SK-N-SH (cell line): ENCODE measurements at regions not wholly inside any gene's neighbourhood (a gene's known extent, or its start where the extent isn't known, plus 50 kb on each side); places are given as distances from the start of the nearest gene placed in this dataset.

Experiments used
- CTCF ChIA-PET: fragments of 300-600, 350-600 bp; formaldehyde crosslinking; extraction: SDS; loops from one replicate; lab custom pipeline; 2021; lab: Yijun Ruan, JAX
- POLR2A ChIA-PET: fragments of 350-600 bp; sonication (Branson Sonifier 250); formaldehyde crosslinking; extraction: SDS; loops from one replicate; lab custom pipeline; 2020; ENCODE audit warnings: antibody characterized with exemption, inconsistent platforms; lab: Yijun Ruan, JAX
- DNase-seq: peaks from one replicate; pipeline ENCODE4 v3.0.0; 2012
- H2AFZ ChIP-seq: fragments of 200-600 bp; sonication (generic); 2 replicates; pipeline ENCODE4 v1.8.1; 2016; ENCODE audit warnings: antibody characterized with exemption, mild to moderate bottlenecking, low read depth
- H3F3A ChIP-seq: fragments of 200-600 bp; sonication (generic); replicated peaks from 2 replicates; pipeline ENCODE3; 2016; ENCODE audit warnings: antibody characterized with exemption, mild to moderate bottlenecking; ENCODE audit not compliant: insufficient read depth
- H3K27ac ChIP-seq, 2 experiments: fragments of 200-500 bp in 1 of 2; fragments of 200-600 bp in 1 of 2; sonication (Bioruptor generic) in 1 of 2; sonication (generic), shearing (Covaris generic) in 1 of 2; 2 replicates each; pipeline versions ENCODE4 v1.5.1 to v1.6.1; 2014 to 2016; ENCODE audit warnings: low read depth in 2 of 2, inconsistent platforms in 1 of 2, low read length in 1 of 2, mild to moderate bottlenecking in 1 of 2, mixed read lengths in 1 of 2
- H3K27me3 ChIP-seq: fragments of 200-600 bp; sonication (generic), shearing (Covaris generic); 2 replicates; pipeline ENCODE4 v1.6.1; 2016; ENCODE audit warnings: mixed run types; ENCODE audit not compliant: insufficient read depth
- H3K36me3 ChIP-seq, 2 experiments: fragments of 200-500 bp in 1 of 2; fragments of 200-600 bp in 1 of 2; sonication (Bioruptor generic) in 1 of 2; sonication (generic) in 1 of 2; replicated peaks in 1 of 2; 2 replicates each; pipeline versions ENCODE3 to v1.5.1; 2014 to 2016; ENCODE audit warnings: low read length in 1 of 2, mild to moderate bottlenecking in 1 of 2; ENCODE audit not compliant: insufficient read depth in 2 of 2, control insufficient read depth in 1 of 2
- H3K4me1 ChIP-seq, 2 experiments: fragments of 200-500 bp in 1 of 2; fragments of 200-600 bp in 1 of 2; sonication (Bioruptor generic) in 1 of 2; sonication (generic), shearing (Covaris generic) in 1 of 2; 2 replicates each; pipeline versions ENCODE4 v1.5.1 to v1.6.1; 2014 to 2016; ENCODE audit warnings: low read depth in 1 of 2, low read length in 1 of 2, mixed run types in 1 of 2; ENCODE audit not compliant: insufficient read depth in 2 of 2, control insufficient read depth in 1 of 2
- H3K4me2 ChIP-seq: fragments of 200-600 bp; sonication (generic), shearing (Covaris generic); 2 replicates; pipeline ENCODE4 v1.6.1; 2017; ENCODE audit warnings: mixed run types
- H3K4me3 ChIP-seq, 2 experiments: fragments of 200-500 bp in 1 of 2; fragments of 200-600 bp in 1 of 2; sonication (Bioruptor generic) in 1 of 2; sonication (generic), shearing (Covaris generic) in 1 of 2; 2 replicates each; pipeline versions ENCODE4 v1.5.1 to v1.8.1; 2014 to 2016; ENCODE audit warnings: low read depth in 2 of 2, inconsistent platforms in 1 of 2, low read length in 1 of 2, mild to moderate bottlenecking in 1 of 2, mixed read lengths in 1 of 2, moderate library complexity in 1 of 2
- H3K79me2 ChIP-seq: fragments of 200-600 bp; sonication (generic); 2 replicates; pipeline ENCODE4 v1.8.1; 2017; ENCODE audit warnings: mild to moderate bottlenecking; ENCODE audit not compliant: insufficient read depth
- H3K9ac ChIP-seq: fragments of 200-600 bp; sonication (generic); 2 replicates; pipeline ENCODE4 v1.6.1; 2017; ENCODE audit warnings: mixed run types
- H3K9me2 ChIP-seq: fragments of 200-600 bp; sonication (generic); 2 replicates; pipeline ENCODE4 v1.6.1; 2017; ENCODE audit warnings: mixed run types
- H3K9me3 ChIP-seq: fragments of 200-600 bp; sonication (generic); 2 replicates; pipeline ENCODE4 v1.6.1; 2017; ENCODE audit warnings: mixed run types, mild to moderate bottlenecking, moderate library complexity
- H4K20me1 ChIP-seq: fragments of 200-600 bp; sonication (generic); 2 replicates; pipeline ENCODE4 v1.6.1; 2017; ENCODE audit warnings: mild to moderate bottlenecking, mixed run types; ENCODE audit not compliant: insufficient read depth
- CHD2 ChIP-seq: fragments of 150-350 bp; IDR thresholded peaks from 2 replicates; pipeline ENCODE4 v1.6.1; 2018; ENCODE audit warnings: low read length; ENCODE audit not compliant: partially characterized antibody
- FOXJ3 ChIP-seq: sonication (generic); formaldehyde crosslinking; IDR thresholded peaks from 2 replicates; pipeline ENCODE4 v1.5.1; 2020; ENCODE audit warnings: mild to moderate bottlenecking, missing genetic modification reagents
- FOXM1 ChIP-seq: IDR thresholded peaks from 2 replicates; pipeline ENCODE4 v1.4.0; 2012; ENCODE audit warnings: low read depth, mild to moderate bottlenecking
- IRF3 ChIP-seq: fragments of 150-350 bp; IDR thresholded peaks from 2 replicates; pipeline ENCODE4 v1.6.1; 2016; ENCODE audit warnings: mild to moderate bottlenecking, low read depth, low read length
- JUND ChIP-seq: IDR thresholded peaks from 2 replicates; pipeline ENCODE4 v1.4.0; 2012
- MEF2A ChIP-seq: IDR thresholded peaks from 2 replicates; pipeline ENCODE4 v1.4.0; 2012; ENCODE audit warnings: low read depth, borderline replicate concordance
- POLR2AphosphoS5 ChIP-seq: IDR thresholded peaks from 2 replicates; pipeline ENCODE4 v1.6.1; 2012; ENCODE audit warnings: low read depth, low read length
- RAD21 ChIP-seq: IDR thresholded peaks from 2 replicates; pipeline ENCODE4 v1.6.1; 2012; ENCODE audit warnings: mild to moderate bottlenecking, low read length
- REST ChIP-seq: IDR thresholded peaks from 2 replicates; pipeline ENCODE4 v1.6.1; 2012; ENCODE audit warnings: mild to moderate bottlenecking, low read depth, low read length, moderate library complexity
- RXRA ChIP-seq: IDR thresholded peaks from 2 replicates; pipeline ENCODE4 v1.4.0; 2012; ENCODE audit warnings: low read depth, mild to moderate bottlenecking, borderline replicate concordance
- TAF1 ChIP-seq: IDR thresholded peaks from 2 replicates; pipeline ENCODE4 v1.6.1; 2012; ENCODE audit warnings: low read depth, mild to moderate bottlenecking, low read length, moderate library complexity, borderline replicate concordance
- TCF12 ChIP-seq: IDR thresholded peaks from 2 replicates; pipeline ENCODE4 v1.4.0; 2012
- YY1 ChIP-seq: IDR thresholded peaks from 2 replicates; pipeline ENCODE4 v1.4.0; 2012; ENCODE audit warnings: low read depth, mild to moderate bottlenecking
- WGBS: methylation state at CpG from one replicate; pipeline ENCODE4 v1.1.6; 2017; ENCODE audit warnings: low lambda C conversion rate; 5-methylcytosine and 5-hydroxymethylcytosine counted together
- TF ChIP-seq, protein P1 (sequence below): IDR thresholded peaks from 2 replicates; pipeline ENCODE4; 2012
- TF ChIP-seq, protein P2 (sequence below): IDR thresholded peaks from 2 replicates; pipeline ENCODE4 v1.4.0; 2012; ENCODE audit warnings: low read depth, borderline replicate concordance

- H3K36me3 ChIP-seq = no peaks in the 10 kb centered on the region
- H3K4me1 ChIP-seq = peaks cover 0 to 6% of the 10 kb centered on the region in 2 experiments; a peak in 1 of 4 replicates
- H3K9me2 ChIP-seq = no peaks in the 10 kb centered on the region
- no peaks in the 10 kb centered on the region for H3K27me3 ChIP-seq
- WGBS = 63% methylated on average over 13 of the region's 13 CpGs
- no peaks in the 10 kb centered on the region for H3F3A ChIP-seq
- no peak overlapping the region for H3K27ac ChIP-seq
- no peaks in the 10 kb centered on the region for H3K9me3 ChIP-seq
- ChIA-PET CTCF (interaction anchor here (0.9 to 4.1 kb wide), 5 partner anchors 8 to 187 kb away, joined by 3 to 22 read pairs (median 8); no protein-coding TSS in a partner anchor), POLR2A (no interaction called here)
- no peak for TF ChIP-seq RXRA
- TF ChIP-seq, protein P1, sequence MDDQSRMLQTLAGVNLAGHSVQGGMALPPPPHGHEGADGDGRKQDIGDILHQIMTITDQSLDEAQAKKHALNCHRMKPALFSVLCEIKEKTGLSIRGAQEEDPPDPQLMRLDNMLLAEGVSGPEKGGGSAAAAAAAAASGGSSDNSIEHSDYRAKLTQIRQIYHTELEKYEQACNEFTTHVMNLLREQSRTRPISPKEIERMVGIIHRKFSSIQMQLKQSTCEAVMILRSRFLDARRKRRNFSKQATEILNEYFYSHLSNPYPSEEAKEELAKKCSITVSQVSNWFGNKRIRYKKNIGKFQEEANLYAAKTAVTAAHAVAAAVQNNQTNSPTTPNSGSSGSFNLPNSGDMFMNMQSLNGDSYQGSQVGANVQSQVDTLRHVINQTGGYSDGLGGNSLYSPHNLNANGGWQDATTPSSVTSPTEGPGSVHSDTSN = no peak
- no peak for TF ChIP-seq MEF2A
- TF ChIP-seq IRF3 = no peak
- TF ChIP-seq, protein P2, sequence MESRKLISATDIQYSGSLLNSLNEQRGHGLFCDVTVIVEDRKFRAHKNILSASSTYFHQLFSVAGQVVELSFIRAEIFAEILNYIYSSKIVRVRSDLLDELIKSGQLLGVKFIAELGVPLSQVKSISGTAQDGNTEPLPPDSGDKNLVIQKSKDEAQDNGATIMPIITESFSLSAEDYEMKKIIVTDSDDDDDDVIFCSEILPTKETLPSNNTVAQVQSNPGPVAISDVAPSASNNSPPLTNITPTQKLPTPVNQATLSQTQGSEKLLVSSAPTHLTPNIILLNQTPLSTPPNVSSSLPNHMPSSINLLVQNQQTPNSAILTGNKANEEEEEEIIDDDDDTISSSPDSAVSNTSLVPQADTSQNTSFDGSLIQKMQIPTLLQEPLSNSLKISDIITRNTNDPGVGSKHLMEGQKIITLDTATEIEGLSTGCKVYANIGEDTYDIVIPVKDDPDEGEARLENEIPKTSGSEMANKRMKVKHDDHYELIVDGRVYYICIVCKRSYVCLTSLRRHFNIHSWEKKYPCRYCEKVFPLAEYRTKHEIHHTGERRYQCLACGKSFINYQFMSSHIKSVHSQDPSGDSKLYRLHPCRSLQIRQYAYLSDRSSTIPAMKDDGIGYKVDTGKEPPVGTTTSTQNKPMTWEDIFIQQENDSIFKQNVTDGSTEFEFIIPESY = no peak
- H3K4me3 ChIP-seq = no peak overlapping the region
- H3K9ac ChIP-seq = no peak overlapping the region
- no peaks in the 10 kb centered on the region for H3K79me2 ChIP-seq
- no peaks in the 10 kb centered on the region for H4K20me1 ChIP-seq
- H2AFZ ChIP-seq = no peak overlapping the region
- H3K4me2 ChIP-seq = no peak overlapping the region
- no peak for DNase-seq
These were observed 118.8 kb upstream of the SPATA13 start for GRCh38 chr13:24041651-24042225.

DNA sequence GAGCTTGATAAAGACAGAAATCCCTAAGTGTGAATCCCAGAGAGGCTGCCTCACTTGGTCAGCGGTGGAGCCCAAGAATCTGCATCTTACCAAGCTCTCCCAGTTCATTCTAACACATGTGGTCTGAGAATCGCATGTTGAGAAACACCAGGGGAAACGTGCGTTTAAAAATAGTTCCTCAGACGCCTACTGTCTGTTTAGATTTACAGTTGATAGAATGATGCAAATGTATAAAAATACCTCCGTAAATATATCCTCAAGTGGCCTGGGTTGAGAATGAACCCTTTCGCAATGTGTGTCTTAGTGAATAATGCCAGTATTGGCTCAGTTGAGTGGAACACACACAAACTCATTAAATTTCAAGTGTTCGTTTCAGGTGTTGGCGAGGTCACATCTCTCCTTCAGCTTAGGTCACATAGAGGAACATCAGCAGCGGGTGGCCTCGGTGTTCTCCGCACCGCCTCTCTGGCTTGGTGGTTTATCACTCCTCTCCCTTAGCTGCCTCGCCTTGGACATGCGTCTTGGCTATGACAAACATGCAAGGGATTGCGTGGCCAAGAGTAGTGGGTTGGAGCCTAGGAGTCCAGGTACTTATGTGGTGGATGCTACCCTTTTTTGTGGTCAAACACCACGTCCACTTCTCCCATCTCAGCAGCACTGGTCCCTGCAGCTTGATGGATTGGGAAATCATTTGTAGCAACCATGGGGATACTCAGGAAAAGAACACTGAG is 117.6 kb upstream of the SPATA13 start:
- Histone ChIP-seq H3K27ac (no peak overlapping the region), H3K36me3 (no peaks in the 10 kb centered on the region), H3K4me2 (no peak overlapping the region), H3K9ac (no peak overlapping the region), H3K27me3 (no peaks in the 10 kb centered on the region), H3K79me2 (no peaks in the 10 kb centered on the region), H3K9me3 (no peaks in the 10 kb centered on the region), H3K4me3 (no peak overlapping the region), H2AFZ (no peak overlapping the region), H4K20me1 (no peaks in the 10 kb centered on the region), H3F3A (no peaks in the 10 kb centered on the region), H3K4me1 (peaks cover 0 to 6% of the 10 kb centered on the region in 2 experiments; a peak in 1 of 4 replicates), H3K9me2 (no peaks in the 10 kb centered on the region)
- ChIA-PET CTCF (interaction anchor here (1.4 to 4.1 kb wide), 4 partner anchors 10 to 186 kb away, joined by 3 to 22 read pairs (median 14); no protein-coding TSS in a partner anchor), POLR2A (interaction anchor here (0.6 kb wide), 1 partner anchor 424 kb away, joined by 4 read pairs; no protein-coding TSS in a partner anchor)
- DNase-seq = no peak
- 77% methylated on average over 17 of the region's 17 CpGs for WGBS
- TF ChIP-seq YY1 = no peak
- TF ChIP-seq REST = no peak
- no peak for TF ChIP-seq RAD21
- TF ChIP-seq TCF12 = no peak
- TF ChIP-seq, protein P2 = no peak
- TF ChIP-seq JUND = no peak
- TF ChIP-seq FOXM1 = no peak
- no peak for TF ChIP-seq CHD2
- TF ChIP-seq TAF1 = no peak
- no peak for TF ChIP-seq FOXJ3 (CRISPR knock-in tag)
- no peak for TF ChIP-seq POLR2AphosphoS5
